ENCODE measurements at regions not wholly inside any gene's neighbourhood (a gene's known extent, or its start where the extent isn't known, plus 50 kb on each side); places are given as distances from the start of the nearest gene placed in this dataset.

- TF ChIP-seq EZH2 (IDR thresholded peaks at IDR 0.05) = no peak
- no peak for TF ChIP-seq REST (IDR thresholded peaks at IDR 0.05; ENCODE audit: low read depth)
- TF ChIP-seq POLR2A (IDR thresholded peaks at IDR 0.05; ENCODE audit: borderline replicate concordance, extremely low read depth, insufficient read depth, insufficient read length) = no peak
- TF ChIP-seq YY1 (IDR thresholded peaks at IDR 0.05; ENCODE audit: extremely low read depth, insufficient replicate concordance, low read depth, low read length) = no peak
- TF ChIP-seq, protein P1, sequence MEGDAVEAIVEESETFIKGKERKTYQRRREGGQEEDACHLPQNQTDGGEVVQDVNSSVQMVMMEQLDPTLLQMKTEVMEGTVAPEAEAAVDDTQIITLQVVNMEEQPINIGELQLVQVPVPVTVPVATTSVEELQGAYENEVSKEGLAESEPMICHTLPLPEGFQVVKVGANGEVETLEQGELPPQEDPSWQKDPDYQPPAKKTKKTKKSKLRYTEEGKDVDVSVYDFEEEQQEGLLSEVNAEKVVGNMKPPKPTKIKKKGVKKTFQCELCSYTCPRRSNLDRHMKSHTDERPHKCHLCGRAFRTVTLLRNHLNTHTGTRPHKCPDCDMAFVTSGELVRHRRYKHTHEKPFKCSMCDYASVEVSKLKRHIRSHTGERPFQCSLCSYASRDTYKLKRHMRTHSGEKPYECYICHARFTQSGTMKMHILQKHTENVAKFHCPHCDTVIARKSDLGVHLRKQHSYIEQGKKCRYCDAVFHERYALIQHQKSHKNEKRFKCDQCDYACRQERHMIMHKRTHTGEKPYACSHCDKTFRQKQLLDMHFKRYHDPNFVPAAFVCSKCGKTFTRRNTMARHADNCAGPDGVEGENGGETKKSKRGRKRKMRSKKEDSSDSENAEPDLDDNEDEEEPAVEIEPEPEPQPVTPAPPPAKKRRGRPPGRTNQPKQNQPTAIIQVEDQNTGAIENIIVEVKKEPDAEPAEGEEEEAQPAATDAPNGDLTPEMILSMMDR (IDR thresholded peaks at IDR 0.05 in 2 of 3, conservative IDR thresholded peaks at IDR 0.05 in 1 of 3; ENCODE audit: borderline replicate concordance in 1 of 3, insufficient read depth in 1 of 3, low read depth in 2 of 3, low read length in 2 of 3) = no peak
Measured at GRCh38 chr16:80909720-80910119, 97.0 kb downstream of the CMC2 start.

All from HCT116 (cell line).